HFF-Myc (cell line): ENCODE measurements at regions not wholly inside any gene's neighbourhood (a gene's known extent, or its start where the extent isn't known, plus 50 kb on each side); places are given as distances from the start of the nearest gene placed in this dataset.

Experiments
- DNase-seq: peaks from one replicate; pipeline ENCODE4 v3.0.0-alpha.2; 2011; ENCODE audit warnings: low read depth; ENCODE audit errors: extremely low read depth
- H3K4me3 ChIP-seq: replicated peaks from 2 replicates; pipeline ENCODE4 v1.5.1; 2011; ENCODE audit warnings: low read depth, mild to moderate bottlenecking, control low read depth, low read length
- TF ChIP-seq, protein P1 (sequence below): IDR thresholded peaks from 2 replicates; pipeline ENCODE4 v1.5.1; 2012; ENCODE audit warnings: mild to moderate bottlenecking, low read depth, low read length, control low read depth; ENCODE audit errors: missing control alignments

DNA sequence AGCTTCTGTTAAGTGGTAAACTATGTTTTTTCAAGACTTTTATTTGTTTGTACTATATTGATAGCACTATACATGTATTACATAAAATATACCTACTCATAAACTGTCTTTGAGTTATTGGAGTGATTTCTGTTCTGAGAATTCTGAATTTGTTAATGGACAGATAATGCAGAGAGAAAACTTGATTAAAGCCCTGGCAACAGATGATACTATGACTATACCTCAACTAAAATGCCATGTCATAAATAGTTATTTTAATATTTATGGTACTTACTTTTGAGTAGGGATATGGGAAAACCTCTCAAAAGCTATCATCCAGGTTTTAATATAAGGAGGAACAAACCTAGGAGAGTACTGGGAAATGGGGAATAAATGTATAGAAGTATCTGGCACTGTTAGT is 947.2 kb upstream of the ARRDC3 start:
- DNase-seq = no peak
- no peak overlapping the region for H3K4me3 ChIP-seq
- TF ChIP-seq, protein P1, sequence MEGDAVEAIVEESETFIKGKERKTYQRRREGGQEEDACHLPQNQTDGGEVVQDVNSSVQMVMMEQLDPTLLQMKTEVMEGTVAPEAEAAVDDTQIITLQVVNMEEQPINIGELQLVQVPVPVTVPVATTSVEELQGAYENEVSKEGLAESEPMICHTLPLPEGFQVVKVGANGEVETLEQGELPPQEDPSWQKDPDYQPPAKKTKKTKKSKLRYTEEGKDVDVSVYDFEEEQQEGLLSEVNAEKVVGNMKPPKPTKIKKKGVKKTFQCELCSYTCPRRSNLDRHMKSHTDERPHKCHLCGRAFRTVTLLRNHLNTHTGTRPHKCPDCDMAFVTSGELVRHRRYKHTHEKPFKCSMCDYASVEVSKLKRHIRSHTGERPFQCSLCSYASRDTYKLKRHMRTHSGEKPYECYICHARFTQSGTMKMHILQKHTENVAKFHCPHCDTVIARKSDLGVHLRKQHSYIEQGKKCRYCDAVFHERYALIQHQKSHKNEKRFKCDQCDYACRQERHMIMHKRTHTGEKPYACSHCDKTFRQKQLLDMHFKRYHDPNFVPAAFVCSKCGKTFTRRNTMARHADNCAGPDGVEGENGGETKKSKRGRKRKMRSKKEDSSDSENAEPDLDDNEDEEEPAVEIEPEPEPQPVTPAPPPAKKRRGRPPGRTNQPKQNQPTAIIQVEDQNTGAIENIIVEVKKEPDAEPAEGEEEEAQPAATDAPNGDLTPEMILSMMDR = no peak

GRCh38 chr5:92329759-92330158 is 946.6 kb upstream of the ARRDC3 start:
- DNase-seq = no peak
- no peak overlapping the region for H3K4me3 ChIP-seq
- TF ChIP-seq, protein P1 = no peak

GRCh38 chr5:92328584-92329259 is 945.6 kb upstream of the ARRDC3 start:
- DNase-seq = no peak
- TF ChIP-seq, protein P1 = no peak
- H3K4me3 ChIP-seq = no peak overlapping the region

GRCh38 chr5:92320446-92320845 is 937.3 kb upstream of the ARRDC3 start:
- H3K4me3 ChIP-seq = no peak overlapping the region
- TF ChIP-seq, protein P1 = no peak
- no peak for DNase-seq

DNA sequence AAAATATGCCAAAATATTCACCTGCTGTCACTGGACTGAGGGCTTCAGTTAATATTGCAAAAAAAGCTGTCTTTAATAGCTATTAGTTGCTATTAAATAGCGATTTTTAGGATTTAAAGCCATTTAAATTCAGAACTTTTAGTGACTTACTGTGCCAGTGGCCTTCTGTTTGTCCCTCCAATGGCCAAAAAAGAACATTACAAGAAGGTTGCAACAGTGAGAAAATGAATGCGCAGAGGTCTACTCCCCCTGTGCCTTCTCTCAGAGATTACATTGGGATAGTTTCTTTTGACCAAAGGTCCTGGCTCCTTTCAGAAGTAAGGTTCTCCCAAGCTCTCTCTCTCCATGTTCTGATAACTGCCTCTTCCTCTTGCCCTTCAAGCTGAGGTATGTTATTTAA is 930.3 kb upstream of the ARRDC3 start:
- TF ChIP-seq, protein P1 = no peak
- DNase-seq = no peak

GRCh38 chr5:92309336-92309991 is 926.3 kb upstream of the ARRDC3 start:
- TF ChIP-seq, protein P1 = peak; percentile 19
- DNase-seq = peak; percentile 29
- H3K4me3 ChIP-seq = no peak overlapping the region

More for the DNA sequence above, 930.3 kb upstream of the ARRDC3 start:
- no peak overlapping the region for H3K4me3 ChIP-seq
